ENCODE measurements at regions not wholly inside any gene's neighbourhood (a gene's known extent, or its start where the extent isn't known, plus 50 kb on each side); places are given as distances from the start of the nearest gene placed in this dataset.
"Not testable (repeated sequence)": the region's sequence is repeated elsewhere in the genome, so short reads cannot be mapped to it uniquely, and the experiment has no call there.

DNA sequence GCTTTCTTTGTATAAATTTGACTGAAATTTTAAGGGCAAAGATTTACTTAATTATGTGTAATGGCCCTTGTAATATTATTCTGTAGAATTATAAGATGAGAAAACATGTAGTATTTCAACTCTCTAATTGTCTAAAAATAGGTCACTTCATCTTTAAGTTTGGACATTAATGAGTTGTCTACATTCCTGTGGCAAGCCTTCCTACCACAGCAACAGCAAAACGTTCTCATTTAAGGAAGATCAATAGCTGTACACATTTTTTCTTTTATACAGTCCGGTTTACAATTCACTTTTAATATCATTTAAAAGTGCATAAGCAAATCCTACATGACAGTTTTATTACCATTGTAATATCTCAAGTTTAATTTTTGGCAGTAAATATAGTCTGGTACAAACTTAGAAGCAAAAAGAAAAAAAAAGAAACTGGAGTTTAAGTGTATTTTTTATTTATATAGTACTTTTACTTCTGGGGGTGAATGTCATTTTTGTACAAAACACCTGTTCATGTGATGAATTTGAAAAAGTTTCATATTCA is 501.8 kb downstream of the ZPLD1 start:
- no peak for DNase-seq

DNA sequence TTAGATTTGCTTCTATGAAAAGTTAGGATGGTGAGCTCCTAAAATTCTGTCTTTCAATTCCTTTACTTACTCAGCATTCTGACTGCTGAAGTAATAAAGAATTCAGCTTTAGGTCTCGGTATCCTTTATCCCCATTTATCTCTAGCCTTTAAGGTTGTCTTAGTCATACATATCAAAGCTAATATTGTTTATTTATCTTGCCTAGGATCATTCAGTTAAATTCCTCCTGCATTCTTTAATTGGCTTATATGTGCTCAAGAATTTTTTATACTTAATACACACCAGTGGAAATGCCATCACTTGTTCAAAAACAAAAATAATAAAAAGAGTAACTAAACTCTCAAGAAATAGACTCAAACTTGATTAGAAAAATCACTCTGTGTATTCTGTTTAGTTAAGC is 507.0 kb downstream of the ZPLD1 start:
- DNase-seq: no peak

DNA sequence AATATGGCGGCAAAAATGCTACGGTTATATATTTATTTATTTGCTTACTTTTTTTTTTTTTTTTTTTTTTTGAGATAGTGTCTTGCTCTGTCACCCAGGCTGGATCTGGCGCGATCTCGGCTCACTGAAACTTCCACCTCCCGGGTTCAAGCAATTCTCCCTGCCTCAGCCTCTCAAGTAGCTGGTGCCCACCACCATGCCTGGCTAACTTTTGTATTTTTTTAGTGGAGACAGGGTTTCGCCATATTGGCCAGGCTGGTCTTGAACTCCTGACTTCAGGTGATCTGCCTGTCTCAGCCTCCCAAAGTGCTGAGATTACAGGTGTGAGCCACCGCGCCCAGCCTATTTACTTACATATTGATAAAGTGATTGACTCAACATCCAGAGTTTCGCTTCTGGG is 511.6 kb downstream of the ZPLD1 start:
- DNase-seq: not testable (repeated sequence)

DNA sequence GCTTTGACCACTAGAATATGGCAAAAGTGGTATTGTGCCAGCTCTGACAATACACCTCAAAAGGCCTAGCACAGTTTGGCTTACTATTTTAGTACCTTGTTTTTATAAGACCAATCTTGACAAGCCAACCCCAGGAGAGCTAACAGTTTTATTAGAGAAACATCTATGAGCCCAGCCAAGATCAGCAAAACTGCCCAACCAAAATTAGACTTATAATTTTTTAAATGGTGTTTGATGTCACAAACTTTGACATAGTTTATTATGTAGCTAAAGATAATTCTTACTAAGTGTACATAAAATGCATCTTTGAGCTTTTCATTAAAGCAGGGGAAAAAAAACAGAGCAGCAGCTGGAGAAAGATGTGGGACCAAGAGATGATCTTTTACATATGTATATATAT is 537.5 kb downstream of the ZPLD1 start:
- DNase-seq: no peak

DNA sequence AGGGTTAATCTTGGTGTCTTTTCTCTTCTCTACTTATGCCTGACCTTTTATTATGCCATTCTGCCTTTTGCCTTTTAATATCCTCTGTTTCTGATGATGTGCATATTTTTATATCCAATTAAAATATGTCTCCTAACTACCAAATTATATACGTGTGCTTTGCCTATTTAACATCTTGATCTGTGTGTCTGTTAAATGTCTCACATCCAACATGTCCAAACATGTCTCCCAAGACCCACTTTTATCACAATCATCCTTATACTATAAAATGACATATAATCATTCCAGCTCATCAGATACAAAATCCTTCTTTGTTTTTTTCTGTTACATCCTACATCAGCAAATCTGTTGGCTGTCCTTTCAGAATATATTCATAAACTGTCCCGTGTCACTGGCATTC is 539.5 kb downstream of the ZPLD1 start:
- DNase-seq: no peak

DNA sequence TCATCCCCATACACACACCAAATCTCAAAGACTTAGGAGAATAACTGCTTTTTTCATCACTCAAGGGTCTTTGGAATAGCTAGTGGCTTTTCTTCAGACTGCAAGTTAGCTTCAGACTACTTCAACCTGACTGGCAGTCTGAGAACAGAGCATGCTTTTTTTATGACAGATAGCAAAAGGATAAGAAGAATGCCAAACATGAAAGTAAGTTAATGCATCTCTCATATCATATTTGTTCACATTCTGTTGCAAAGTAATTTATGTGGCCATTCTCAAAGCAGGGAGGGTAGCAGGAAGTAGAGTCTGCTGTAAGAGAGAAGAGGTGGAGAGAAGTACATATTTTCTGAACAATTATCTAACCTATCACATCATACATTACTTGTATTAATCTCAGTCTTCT is 544.4 kb downstream of the ZPLD1 start:
- no peak for DNase-seq

DNA sequence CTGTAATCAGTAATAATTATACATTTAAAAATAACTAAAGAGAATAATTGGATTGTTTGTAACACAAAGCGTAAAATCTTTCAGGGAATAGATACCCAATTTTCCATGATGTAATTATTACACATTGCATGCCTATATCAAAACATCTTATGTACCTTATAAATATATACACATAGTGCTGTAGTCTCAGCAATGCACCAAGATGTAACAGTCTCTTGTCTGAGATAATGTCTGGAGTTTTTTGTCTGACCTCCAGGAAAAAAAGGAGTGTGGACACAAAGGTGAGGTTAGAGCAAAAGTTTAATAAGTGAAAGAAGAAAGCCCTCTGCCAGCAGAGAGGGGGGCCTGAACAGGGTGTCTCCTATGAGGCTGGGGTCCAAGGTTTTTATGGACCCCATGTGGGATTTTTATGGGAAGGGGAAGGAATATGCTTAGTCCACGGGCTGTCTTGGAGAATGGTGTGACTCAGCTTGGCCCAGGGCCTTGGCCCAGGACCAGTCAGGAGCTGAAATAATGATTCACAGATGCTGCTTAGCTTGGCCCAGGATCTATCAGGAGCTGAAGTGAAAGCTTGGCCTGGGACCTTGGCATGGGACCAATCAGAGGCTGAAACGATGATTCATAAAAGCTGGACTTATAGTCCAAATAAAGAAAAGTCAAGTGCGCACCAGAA is 545.0 kb downstream of the ZPLD1 start:
- no peak for DNase-seq

DNA sequence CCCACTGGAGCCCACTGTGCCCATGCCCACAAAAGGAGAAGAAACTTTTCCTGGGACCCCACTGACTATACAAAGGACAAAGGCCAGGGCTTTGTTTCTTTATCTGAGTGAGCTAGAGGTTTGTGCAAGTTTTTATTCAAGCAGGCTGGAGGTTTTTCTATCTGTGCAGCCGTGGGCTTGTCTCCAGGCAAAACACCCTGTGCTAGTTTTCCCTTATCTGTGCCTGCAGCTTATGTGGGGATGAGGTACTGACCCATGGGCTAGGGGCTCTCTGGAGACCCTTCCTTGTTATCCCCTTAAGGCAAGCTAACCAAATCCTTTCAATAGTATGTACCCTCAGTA is 545.5 kb downstream of the ZPLD1 start:
- DNase-seq: no peak

DNA sequence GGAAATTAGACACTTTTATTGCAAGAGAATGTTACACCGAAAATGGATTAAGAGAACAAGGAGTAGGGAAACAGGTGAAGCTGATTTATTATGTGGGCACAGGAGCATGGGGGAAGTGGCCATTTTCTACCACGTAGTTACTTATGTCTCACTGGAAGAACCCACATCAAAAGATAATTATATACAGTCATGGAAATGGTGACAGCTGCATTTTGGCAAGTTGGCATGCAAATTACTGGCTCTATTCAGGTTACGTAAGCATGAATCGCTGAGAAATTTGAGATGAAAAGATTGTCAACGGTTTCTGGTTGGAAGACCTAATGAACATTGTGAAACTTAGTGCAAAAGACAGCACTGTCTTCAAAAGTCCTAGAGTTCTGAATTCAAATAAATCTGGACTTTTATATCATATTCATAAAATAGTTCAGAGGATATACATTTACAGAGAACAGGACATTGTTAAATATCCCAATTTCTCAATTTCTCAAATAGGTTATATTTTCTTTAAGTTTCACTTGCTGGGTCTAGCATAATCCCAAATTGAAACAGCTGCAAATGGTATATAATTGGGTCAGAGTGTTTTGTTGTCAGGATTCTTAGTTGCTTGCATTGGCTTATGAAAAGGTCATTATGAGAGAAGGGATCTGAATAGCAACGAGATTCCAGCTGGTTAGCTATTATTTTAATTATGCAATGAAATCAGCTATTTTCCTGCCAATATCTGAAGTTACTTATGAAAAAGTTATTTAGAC is 567.8 kb downstream of the ZPLD1 start:
- DNase-seq: no peak

DNA sequence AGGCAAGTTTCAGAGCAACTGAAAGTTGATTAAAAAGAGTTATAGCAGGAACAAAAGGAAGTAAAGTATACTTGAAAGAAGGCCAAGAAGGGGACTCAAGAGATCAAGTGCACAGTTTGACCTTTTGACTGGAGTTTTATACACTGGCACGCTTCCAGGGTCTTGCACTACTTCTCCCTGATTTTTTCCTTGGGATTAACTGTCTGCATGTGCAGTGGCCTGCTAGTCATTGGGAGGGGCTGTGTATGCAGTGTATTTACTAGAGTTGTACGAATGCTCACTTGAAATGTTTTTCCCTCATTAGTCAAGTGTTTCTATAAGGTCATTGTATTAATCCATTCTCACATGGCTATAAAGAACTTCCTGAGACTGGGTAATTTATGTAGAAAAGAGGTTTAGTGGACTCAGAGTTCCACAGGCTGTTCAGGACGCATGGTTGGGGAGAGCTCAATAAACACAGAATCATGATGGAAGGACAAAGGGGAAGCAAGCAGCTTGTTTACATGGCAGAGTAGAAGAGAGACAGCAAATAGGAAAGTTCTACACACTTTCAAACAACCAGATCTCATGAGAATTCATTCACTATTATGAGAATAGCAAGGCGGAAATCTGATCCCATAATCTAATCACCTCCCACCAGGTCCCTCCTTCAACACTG is 571.8 kb downstream of the ZPLD1 start:
- DNase-seq: no peak

DNA sequence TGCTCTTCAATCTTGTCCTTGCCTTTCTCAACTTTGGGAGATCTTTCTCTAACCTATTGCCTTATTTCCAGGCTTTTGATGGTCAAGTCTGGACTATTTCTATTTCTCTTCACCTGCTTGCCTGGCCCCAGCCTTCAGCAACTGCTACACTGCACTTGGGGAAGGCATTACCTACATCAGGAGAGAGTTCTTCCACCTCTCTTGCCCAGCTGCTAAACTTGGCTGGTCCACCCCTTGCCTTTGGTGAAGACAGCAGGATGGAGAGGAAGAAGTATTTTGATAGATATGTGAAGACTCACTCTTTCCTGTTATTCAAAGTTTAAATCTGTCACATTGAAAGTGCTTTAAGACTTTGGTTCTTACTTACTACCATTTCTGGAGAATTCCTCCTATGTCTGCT is 574.8 kb downstream of the ZPLD1 start:
- DNase-seq: no peak

DNA sequence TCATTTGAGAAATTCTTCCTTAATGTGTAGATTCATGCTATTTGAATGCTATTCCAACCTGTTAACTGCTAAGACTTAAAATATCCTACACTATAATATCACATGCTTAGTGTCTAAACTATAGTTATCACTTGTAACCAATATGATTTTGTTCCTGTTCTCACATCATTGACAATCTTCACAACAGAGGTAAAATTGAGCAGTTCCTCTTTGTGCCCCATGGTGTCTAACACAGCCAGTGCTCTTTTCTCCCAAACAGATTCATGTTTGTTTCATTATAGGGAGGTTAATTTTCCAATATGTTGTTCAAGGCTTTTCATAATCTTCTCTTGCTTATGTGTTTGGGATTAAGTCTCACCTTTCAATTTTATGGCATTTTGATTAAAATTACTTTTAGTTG is 591.1 kb downstream of the ZPLD1 start:
- no peak for DNase-seq

DNA sequence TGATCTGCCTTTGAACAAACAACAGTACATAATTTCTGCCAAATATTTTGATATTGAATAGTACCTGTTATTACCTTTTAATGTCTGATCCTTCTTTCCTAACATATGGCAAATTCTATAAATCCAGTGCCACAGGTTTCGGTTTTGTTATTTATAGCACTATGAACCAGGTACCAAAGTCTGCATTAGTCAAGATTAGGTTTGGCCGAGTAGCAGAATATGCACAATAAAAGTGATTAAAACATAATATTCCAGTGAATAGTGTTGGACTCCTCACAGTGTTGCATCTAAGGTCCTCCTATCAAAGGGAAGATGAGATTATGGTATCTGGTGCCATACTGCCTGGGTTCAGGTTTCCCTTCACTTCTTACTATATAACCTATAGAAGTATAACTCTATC is 599.0 kb downstream of the ZPLD1 start:
- DNase-seq: no peak

DNA sequence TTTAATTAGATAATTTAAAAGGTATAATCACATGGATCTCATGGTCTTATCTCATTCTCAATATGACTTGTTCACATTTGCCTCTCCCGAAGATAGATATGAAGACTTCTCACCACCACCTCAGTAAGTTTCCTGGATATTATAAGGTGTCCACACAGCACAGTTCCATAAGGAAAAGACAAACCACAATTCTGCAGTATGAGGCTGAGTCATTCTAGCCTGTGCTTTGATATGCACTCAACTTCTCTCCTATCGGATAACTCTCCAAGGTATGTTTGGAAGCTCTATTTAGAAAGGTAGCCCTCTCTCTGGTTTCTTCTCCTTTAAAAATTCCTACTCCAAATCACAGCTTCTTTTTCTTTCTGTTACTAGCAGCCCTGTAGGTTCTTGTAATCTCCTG is 612.8 kb downstream of the ZPLD1 start:
- DNase-seq: no peak

DNA sequence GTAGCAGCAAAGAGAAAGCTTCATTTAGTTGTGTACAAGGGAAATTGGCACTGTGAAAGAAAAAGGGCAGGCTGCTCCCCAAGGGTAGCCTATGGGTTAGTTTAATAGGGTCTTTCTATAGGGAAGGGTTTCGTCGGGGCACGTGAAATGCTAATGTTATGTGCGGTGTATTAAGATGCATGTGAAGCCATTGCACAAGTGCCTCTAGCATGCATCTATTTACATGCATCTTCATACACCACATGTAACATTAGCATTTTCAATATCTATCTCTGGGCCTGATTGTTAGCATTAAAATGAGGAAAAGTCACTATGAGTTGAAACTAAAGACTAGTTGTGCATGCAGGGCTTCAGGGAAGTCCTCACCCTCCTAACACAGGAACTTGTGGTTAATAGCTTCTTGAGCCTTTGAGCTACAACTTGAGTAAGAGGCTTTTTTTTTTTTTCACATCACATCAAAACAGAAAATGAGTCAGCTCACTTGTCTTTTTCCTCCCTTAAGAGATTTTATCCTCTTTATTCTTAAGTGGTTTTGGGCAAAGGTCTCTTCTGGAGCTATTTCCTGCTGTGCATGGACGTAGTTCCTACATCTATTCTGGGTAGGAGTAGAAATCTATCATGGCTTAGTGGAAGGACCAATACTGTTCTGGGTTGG is 613.4 kb downstream of the ZPLD1 start:
- no peak for DNase-seq

DNA sequence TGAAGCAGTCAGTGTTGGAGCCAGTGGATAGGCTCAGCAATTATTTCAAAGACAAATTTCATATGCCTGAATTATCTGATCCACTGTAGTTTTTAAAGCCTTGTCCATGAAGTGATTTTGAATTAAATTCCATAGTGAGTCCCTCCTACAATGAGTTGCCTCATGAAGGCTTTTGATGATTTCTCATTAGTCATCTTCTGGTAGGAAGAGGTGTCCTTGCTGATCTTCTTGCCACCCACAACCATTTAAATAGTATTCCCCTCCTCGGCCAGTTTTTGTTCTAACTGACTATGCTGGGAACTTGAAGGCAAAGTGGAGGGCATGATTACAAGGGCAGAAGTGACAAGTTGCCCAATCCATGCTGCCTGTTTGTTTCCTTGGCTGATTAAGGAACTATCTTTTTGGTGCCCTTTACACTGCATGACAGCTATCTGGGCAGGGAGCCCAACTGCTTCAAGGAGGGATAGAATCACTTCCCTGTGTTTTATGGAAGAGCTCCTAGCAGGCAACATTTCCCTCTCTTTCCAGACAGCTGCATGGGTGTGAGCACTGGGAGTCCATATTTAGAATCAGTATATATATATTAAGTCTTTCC is 617.5 kb downstream of the ZPLD1 start:
- DNase-seq: no peak

DNA sequence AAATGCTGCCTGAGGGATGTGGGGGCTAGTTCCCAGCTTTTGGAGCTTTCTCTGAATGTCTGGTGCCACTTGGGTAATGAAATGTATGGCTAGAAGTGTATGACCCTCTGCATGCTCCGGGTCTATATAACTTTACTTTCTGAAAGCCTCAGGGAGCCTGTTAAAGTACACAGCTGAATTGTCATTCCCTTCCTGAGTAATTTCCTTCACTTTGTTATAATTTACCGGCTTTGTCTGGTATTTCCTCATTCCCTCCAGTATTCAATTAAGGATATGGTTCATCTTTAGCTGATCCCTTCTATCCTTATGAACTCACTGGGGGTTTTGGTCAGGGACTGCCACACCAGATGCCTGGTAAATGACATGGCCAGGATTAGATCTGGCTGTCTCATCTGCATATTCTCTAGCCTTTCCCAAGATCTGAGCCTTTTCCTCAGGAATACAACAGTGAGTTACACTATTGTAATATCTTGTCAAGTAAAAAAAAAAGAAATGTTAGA is 620.3 kb downstream of the ZPLD1 start:
- no peak for DNase-seq

DNA sequence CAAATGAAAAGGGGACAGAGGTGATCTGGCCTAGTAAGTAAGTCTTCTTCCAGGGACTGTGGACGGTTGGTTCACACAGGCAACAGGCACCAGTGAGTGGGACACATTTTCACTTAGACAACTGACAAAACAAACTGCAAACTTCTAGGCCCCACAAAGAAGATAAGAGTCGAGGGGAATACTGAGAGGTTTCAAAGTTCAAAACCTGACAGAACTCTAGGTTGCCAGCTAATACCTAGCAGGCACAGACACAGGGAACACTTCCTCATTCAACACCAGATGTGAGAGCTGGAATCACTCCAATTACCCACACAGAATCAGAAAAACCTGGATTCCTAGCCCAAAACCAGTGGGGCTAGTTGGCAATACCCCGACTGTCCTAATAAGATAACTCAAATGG is 621.7 kb downstream of the ZPLD1 start:
- DNase-seq: no peak

DNA sequence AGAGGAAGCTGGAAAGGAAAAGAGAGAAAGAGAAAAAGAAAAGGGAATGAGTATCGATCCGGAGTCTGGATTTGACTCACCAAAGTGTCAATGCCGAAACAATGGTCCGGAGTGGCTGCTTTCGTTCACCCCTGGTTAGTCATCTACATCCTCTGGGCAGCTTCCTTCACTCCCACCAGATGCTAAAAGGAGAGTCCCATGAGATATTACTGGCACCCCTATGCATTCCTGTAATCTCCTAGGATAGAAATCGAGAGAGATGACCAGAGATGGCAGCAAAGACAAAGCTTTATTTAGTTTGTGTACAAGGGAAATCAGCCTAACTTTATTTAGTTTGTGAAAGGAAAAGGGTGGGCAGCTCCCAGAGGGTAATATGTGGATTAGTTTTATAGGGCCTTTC is 622.2 kb downstream of the ZPLD1 start:
- no peak for DNase-seq

DNA sequence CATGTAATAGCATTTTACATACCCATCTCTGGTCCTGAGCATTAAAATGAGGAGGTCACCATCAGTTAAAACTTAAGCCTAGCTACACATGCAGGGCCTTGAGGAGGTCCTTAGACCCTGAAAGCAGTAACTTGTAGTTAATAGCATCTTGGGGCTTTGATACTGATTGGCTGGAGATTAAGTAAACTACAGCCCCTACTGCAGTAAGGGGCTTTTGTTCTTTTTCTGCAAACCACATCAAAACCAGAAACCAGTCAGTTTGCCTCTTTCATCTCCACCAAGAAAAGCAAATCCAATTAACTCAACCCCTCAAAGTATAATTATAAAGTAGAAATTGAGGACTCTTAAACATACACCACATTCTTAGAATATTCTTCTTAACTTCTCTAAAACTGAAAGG is 622.7 kb downstream of the ZPLD1 start:
- no peak for DNase-seq

DNA sequence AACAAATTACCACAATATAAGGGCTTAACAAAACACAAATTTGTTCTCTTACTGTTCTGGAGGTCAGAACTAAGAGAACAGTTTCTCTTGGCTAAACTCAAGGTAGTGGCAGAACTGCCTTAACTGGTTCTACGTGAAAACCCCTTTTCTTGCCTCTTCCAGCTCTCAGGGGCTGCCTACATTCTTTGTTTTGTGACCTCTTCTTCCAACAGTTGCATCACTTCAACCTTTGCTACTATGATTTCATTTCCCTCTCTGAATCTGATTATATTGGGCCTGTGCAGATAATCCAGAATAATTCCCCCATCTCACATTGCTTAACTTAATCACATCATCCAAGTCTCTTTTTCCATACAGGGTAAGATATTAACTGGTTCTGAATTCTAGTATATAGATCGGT is 624.6 kb downstream of the ZPLD1 start:
- DNase-seq: no peak

DNA sequence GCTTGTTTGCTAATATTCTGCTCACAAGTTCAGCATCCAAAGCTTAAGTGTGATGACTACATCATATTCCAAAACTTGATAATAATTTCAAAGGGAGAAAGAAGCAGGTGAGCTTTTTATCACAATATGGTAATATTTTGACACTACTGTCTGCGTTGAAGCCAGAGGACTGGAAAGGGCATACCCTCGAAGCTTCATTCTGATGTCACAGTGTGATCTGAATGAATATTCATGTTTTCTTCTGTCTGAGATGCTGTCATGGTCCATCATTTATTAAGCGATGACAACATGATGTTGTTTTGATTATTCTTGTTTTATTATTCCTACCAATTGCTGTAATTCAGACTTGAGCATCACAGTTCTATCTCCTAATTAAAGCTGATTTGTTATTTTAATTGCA is 625.4 kb downstream of the ZPLD1 start:
- DNase-seq: no peak

DNA sequence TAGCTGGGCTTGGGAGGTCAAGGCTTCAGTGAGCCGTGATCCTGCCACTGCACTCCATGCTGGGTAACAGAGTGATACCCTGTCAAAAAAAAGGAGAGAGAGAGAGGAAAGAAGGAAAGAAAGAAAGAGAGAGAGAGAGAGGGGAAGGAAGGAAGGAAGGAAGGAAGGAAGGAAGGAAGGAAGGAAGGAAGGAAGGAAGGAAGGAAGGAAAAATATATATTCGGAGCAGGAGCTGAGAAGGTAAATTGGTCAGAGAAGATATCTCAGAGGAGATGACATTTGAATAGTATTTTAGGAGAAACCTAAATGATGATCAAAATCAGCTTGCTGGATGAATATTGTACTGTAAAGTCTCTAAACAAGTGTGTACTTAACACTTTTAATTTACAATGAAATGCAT is 633.1 kb downstream of the ZPLD1 start:
- DNase-seq: no peak
